HG03175 (cell line): ENCODE measurements at regions not wholly inside any gene's neighbourhood (a gene's known extent, or its start where the extent isn't known, plus 50 kb on each side); places are given as distances from the start of the nearest gene placed in this dataset.

Source experiments
- ATAC-seq: cut with Tn5 transposase; IDR thresholded peaks from one replicate; pipeline ENCODE4 v1.9.1; 2021; ENCODE audit warnings: mild to moderate bottlenecking, moderate library complexity; ENCODE audit not compliant: unreplicated experiment

GRCh38 chr4:96519291-96519690 lies 679.4 kb downstream of the PDHA2 start:
- no peak for ATAC-seq

- no peak for ATAC-seq
Observed at GRCh38 chr4:96521046-96521536, 681.2 kb downstream of the PDHA2 start.

- ATAC-seq: no peak
Observed at GRCh38 chr4:96523611-96524010, 683.7 kb downstream of the PDHA2 start.

- ATAC-seq: no peak
Observed at GRCh38 chr4:96524311-96524875, 684.5 kb downstream of the PDHA2 start.

- ATAC-seq: no peak
Observed at GRCh38 chr4:96525898-96526297, 686.0 kb downstream of the PDHA2 start.

GRCh38 chr4:96526625-96527024 lies 686.7 kb downstream of the PDHA2 start:
- ATAC-seq: no peak

GRCh38 chr4:96531836-96532235 lies 691.9 kb downstream of the PDHA2 start:
- no peak for ATAC-seq

GRCh38 chr4:96543346-96543745 lies 703.5 kb downstream of the PDHA2 start:
- ATAC-seq: no peak

- ATAC-seq: no peak
Observed at GRCh38 chr4:96558466-96558865, 718.6 kb downstream of the PDHA2 start.

- no peak for ATAC-seq
Observed at GRCh38 chr4:96566755-96567154, 726.9 kb downstream of the PDHA2 start.

- no peak for ATAC-seq
Observed at GRCh38 chr4:96585304-96585703, 745.4 kb downstream of the PDHA2 start.

GRCh38 chr4:96593422-96593821 lies 753.5 kb downstream of the PDHA2 start:
- ATAC-seq: no peak

GRCh38 chr4:96598465-96598864 lies 758.6 kb downstream of the PDHA2 start:
- ATAC-seq: no peak

- no peak for ATAC-seq
Observed at GRCh38 chr4:96599752-96600151, 759.9 kb downstream of the PDHA2 start.

- no peak for ATAC-seq
Observed at GRCh38 chr4:96602661-96603060, 762.8 kb downstream of the PDHA2 start.

- no peak for ATAC-seq
Observed at GRCh38 chr4:96603641-96604040, 763.7 kb downstream of the PDHA2 start.

GRCh38 chr4:96606451-96606850 lies 766.6 kb downstream of the PDHA2 start:
- ATAC-seq: no peak

GRCh38 chr4:96626023-96626422 lies 786.1 kb downstream of the PDHA2 start:
- ATAC-seq: no peak

- no peak for ATAC-seq
Observed at GRCh38 chr4:96630839-96631238, 790.9 kb downstream of the PDHA2 start.

- no peak for ATAC-seq
Observed at GRCh38 chr4:96637971-96638412, 798.1 kb downstream of the PDHA2 start.

GRCh38 chr4:96639932-96640331 lies 800.0 kb downstream of the PDHA2 start:
- no peak for ATAC-seq

- ATAC-seq: no peak
Observed at GRCh38 chr4:96642490-96642889, 802.6 kb downstream of the PDHA2 start.

- ATAC-seq: no peak
Observed at GRCh38 chr4:96646146-96646545, 806.3 kb downstream of the PDHA2 start.
